H1 (cell line): ENCODE measurements at regions not wholly inside any gene's neighbourhood (a gene's known extent, or its start where the extent isn't known, plus 50 kb on each side); places are given as distances from the start of the nearest gene placed in this dataset.

Source experiments
- CTCF ChIA-PET: fragments of 300-600 bp; sonication (Branson Sonifier 250); formaldehyde crosslinking; loops from one replicate; lab custom pipeline; 2021; ENCODE audit not compliant: partially characterized antibody; lab: Charles Lee
- POLR2A ChIA-PET: fragments of 300-600 bp; sonication (Branson Sonifier 250); formaldehyde crosslinking; loops from one replicate; lab custom pipeline; 2021; ENCODE audit warnings: inconsistent platforms; ENCODE audit not compliant: partially characterized antibody; lab: Charles Lee
- DNase-seq, 2 experiments: peaks; one replicate each; pipeline versions ENCODE4 v3.0.0 to v3.0.0-alpha.2; 2010 to 2022; ENCODE audit warnings: low spot score in 2 of 2, low read depth in 1 of 2, mixed read lengths in 1 of 2
- FAIRE-seq: peaks from 2 replicates; lab custom pipeline; 2011; peaks lifted over from hg19 to GRCh38; lab: Jason Lieb, UNC
- H2AFZ ChIP-seq: 2 replicates; pipeline ENCODE4 v1.8.1; 2012; ENCODE audit warnings: low read length, inconsistent platforms
- H2AK5ac ChIP-seq: 2 replicates; pipeline ENCODE4 v1.6.1; 2013; ENCODE audit warnings: low read depth, low read length
- H2BK120ac ChIP-seq: replicated peaks from 2 replicates; pipeline ENCODE3; 2013; ENCODE audit warnings: low read depth, low read length, inconsistent platforms
- H2BK12ac ChIP-seq: 2 replicates; pipeline ENCODE4 v1.6.1; 2013; ENCODE audit warnings: low read depth, low read length
- H2BK15ac ChIP-seq: 2 replicates; pipeline ENCODE4 v1.6.1; 2013; ENCODE audit warnings: low read length
- H2BK20ac ChIP-seq: 2 replicates; pipeline ENCODE4 v1.6.1; 2013; ENCODE audit warnings: low read length
- H2BK5ac ChIP-seq: 2 replicates; pipeline ENCODE4 v1.6.1; 2013; ENCODE audit warnings: low read depth, low read length
- H3K14ac ChIP-seq: 2 replicates; pipeline ENCODE4 v1.6.1; 2013; ENCODE audit warnings: inconsistent platforms; ENCODE audit not compliant: insufficient read length
- H3K18ac ChIP-seq: 2 replicates; pipeline ENCODE4 v1.6.1; 2013; ENCODE audit warnings: low read length; ENCODE audit errors: extremely low read depth
- H3K23ac ChIP-seq: 2 replicates; pipeline ENCODE4 v1.6.1; 2013; ENCODE audit warnings: inconsistent platforms; ENCODE audit not compliant: insufficient read length
- H3K23me2 ChIP-seq: 2 replicates; pipeline ENCODE4 v1.6.1; 2013; ENCODE audit warnings: low read depth, low read length
- H3K27ac ChIP-seq: 2 replicates; pipeline ENCODE4 v1.6.1; 2011; ENCODE audit warnings: low read depth, low read length, inconsistent platforms
- H3K27me3 ChIP-seq, 4 experiments: replicated peaks in 1 of 4; 1 replicate in 1 of 4; 2 replicates in 3 of 4; pipeline versions ENCODE4 v1.6.1 to v1.8.1; 2011 to 2013; ENCODE audit warnings: low read length in 3 of 4, mild to moderate bottlenecking in 3 of 4, inconsistent platforms in 2 of 4, mixed read lengths in 2 of 4, moderate library complexity in 1 of 4; ENCODE audit not compliant: control insufficient read depth in 3 of 4, insufficient read depth in 3 of 4; ENCODE audit errors: extremely low read depth in 1 of 4
- H3K36me3 ChIP-seq, 4 experiments: 2 replicates each; pipeline versions ENCODE4 v1.6.1 to v1.8.1; 2011 to 2013; ENCODE audit warnings: mild to moderate bottlenecking in 4 of 4, low read length in 3 of 4, moderate library complexity in 2 of 4, control low read depth in 1 of 4, inconsistent platforms in 1 of 4; ENCODE audit not compliant: insufficient read depth in 4 of 4, control insufficient read depth in 2 of 4
- H3K4ac ChIP-seq: replicated peaks from 2 replicates; pipeline ENCODE3; 2013; ENCODE audit warnings: low read length, low read depth, mixed read lengths, inconsistent platforms; ENCODE audit not compliant: insufficient read length
- H3K4me1 ChIP-seq, 4 experiments: replicated peaks in 1 of 4; 1 replicate in 1 of 4; 2 replicates in 3 of 4; pipeline versions ENCODE4 v1.6.1 to v1.8.1; 2011 to 2013; ENCODE audit warnings: low read length in 3 of 4, inconsistent platforms in 2 of 4, mixed read lengths in 1 of 4; ENCODE audit not compliant: insufficient read depth in 4 of 4, control insufficient read depth in 3 of 4
- H3K4me2 ChIP-seq, 2 experiments: 2 replicates each; pipeline versions ENCODE4 v1.6.1 to v1.8.1; 2011 to 2013; ENCODE audit warnings: low read depth in 2 of 2, low read length in 2 of 2, control low read depth in 1 of 2, inconsistent platforms in 1 of 2, mild to moderate bottlenecking in 1 of 2; ENCODE audit not compliant: insufficient read depth in 1 of 2
- H3K4me3 ChIP-seq, 4 experiments: fragments of 200-600, 300-600 bp in 1 of 4; sonication (generic), shearing (Covaris generic), sonication (Bioruptor Twin) in 1 of 4; 2 replicates each; pipeline versions ENCODE4 v1.5.1 to v1.8.1; 2011 to 2016; ENCODE audit warnings: low read length in 4 of 4, low read depth in 3 of 4, control low read depth in 2 of 4, inconsistent platforms in 2 of 4, mild to moderate bottlenecking in 2 of 4, mixed read lengths in 1 of 4, moderate library complexity in 1 of 4; ENCODE audit not compliant: insufficient read depth in 2 of 4; ENCODE audit errors: extremely low read depth in 1 of 4
- H3K56ac ChIP-seq: replicated peaks from 2 replicates; pipeline ENCODE3; 2013; ENCODE audit warnings: low read depth, mild to moderate bottlenecking, mixed read lengths, low read length, inconsistent platforms; ENCODE audit not compliant: insufficient read length
- H3K79me1 ChIP-seq: 2 replicates; pipeline ENCODE4 v1.6.1; 2013; ENCODE audit warnings: low read depth, low read length, control low read depth
- H3K79me2 ChIP-seq, 2 experiments: 2 replicates each; pipeline versions ENCODE4 v1.6.1 to v1.8.1; 2012 to 2013; ENCODE audit warnings: low read length in 2 of 2, mild to moderate bottlenecking in 2 of 2, inconsistent platforms in 1 of 2; ENCODE audit not compliant: insufficient read depth in 2 of 2, control insufficient read depth in 1 of 2
- H3K9ac ChIP-seq, 4 experiments: replicated peaks in 1 of 4; 1 replicate in 1 of 4; 2 replicates in 3 of 4; pipeline versions ENCODE4 v1.6.1 to v1.8.1; 2011 to 2013; ENCODE audit warnings: low read depth in 3 of 4, low read length in 3 of 4, control low read depth in 2 of 4, mild to moderate bottlenecking in 2 of 4, moderate library complexity in 2 of 4, inconsistent platforms in 1 of 4; ENCODE audit errors: extremely low read depth in 1 of 4
- H3K9me3 ChIP-seq, 2 experiments: 2 replicates each; pipeline versions ENCODE4 v1.6.1 to v1.8.1; 2012 to 2013; ENCODE audit warnings: mild to moderate bottlenecking in 2 of 2, moderate library complexity in 2 of 2, control low read depth in 1 of 2, inconsistent platforms in 1 of 2, low read depth in 1 of 2, low read length in 1 of 2, mixed read lengths in 1 of 2; ENCODE audit not compliant: insufficient read depth in 2 of 2
- H4K20me1 ChIP-seq, 2 experiments: replicated peaks in 1 of 2; 2 replicates each; pipeline versions ENCODE3 to v1.8.1; 2011 to 2013; ENCODE audit warnings: inconsistent platforms in 2 of 2, low read length in 2 of 2, mild to moderate bottlenecking in 1 of 2; ENCODE audit not compliant: insufficient read depth in 2 of 2, control insufficient read depth in 1 of 2
- H4K5ac ChIP-seq: 2 replicates; pipeline ENCODE4 v1.6.1; 2013; ENCODE audit warnings: low read length, low read depth, mixed read lengths, inconsistent platforms; ENCODE audit not compliant: insufficient read length
- H4K8ac ChIP-seq: 2 replicates; pipeline ENCODE4 v1.8.0; 2013; ENCODE audit warnings: mild to moderate bottlenecking, moderate library complexity, low read length, inconsistent platforms; ENCODE audit not compliant: insufficient read depth; ENCODE audit errors: extremely low read depth
- H4K91ac ChIP-seq: replicated peaks from 2 replicates; pipeline ENCODE3; 2013; ENCODE audit warnings: low read length, mixed read lengths, inconsistent platforms; ENCODE audit not compliant: insufficient read length
- BRCA1 ChIP-seq: IDR thresholded peaks from 2 replicates; pipeline ENCODE4 v1.6.1; 2012; ENCODE audit warnings: low read depth, low read length, improper control_type of control experiment
- CEBPB ChIP-seq: IDR thresholded peaks from 2 replicates; pipeline ENCODE4 v1.6.1; 2012; ENCODE audit warnings: low read depth, low read length
- CTBP2 ChIP-seq: IDR thresholded peaks from 2 replicates; pipeline ENCODE4 v1.7.0; 2011; ENCODE audit warnings: borderline replicate concordance, mild to moderate bottlenecking, moderate library complexity, mixed read lengths, low read length; ENCODE audit not compliant: insufficient read depth, insufficient read length
- EP300 ChIP-seq, 2 experiments: IDR thresholded peaks; 1 replicate in 1 of 2; 2 replicates in 1 of 2; pipeline ENCODE4 v1.6.1; 2011 to 2012; ENCODE audit warnings: low read depth in 2 of 2, low read length in 2 of 2, mild to moderate bottlenecking in 2 of 2, borderline replicate concordance in 1 of 2, inconsistent platforms in 1 of 2, moderate library complexity in 1 of 2
- HDAC6 ChIP-seq: IDR thresholded peaks from one replicate; pipeline ENCODE4 v1.7.1; 2012; ENCODE audit warnings: low read depth, mild to moderate bottlenecking, inconsistent platforms, low read length, moderate library complexity
- KDM5A ChIP-seq: fragments of 200-600 bp; IDR thresholded peaks from 2 replicates; pipeline ENCODE4 v1.7.1; 2012; ENCODE audit warnings: mild to moderate bottlenecking, low read length, inconsistent platforms, mixed read lengths
- PHF8 ChIP-seq: fragments of 200-600 bp; sonication (generic); conservative IDR thresholded peaks from 2 replicates; pipeline ENCODE4 v1.7.1; 2012; ENCODE audit warnings: low read depth, mild to moderate bottlenecking, inconsistent platforms, low read length, moderate library complexity
- POU5F1 ChIP-seq: IDR thresholded peaks from 2 replicates; pipeline ENCODE4 v1.6.1; 2011; ENCODE audit warnings: low read depth, mild to moderate bottlenecking, low read length, moderate library complexity
- RBBP5 ChIP-seq: IDR thresholded peaks from 2 replicates; pipeline ENCODE4 v1.7.1; 2012; ENCODE audit warnings: low read depth, mild to moderate bottlenecking, inconsistent platforms, low read length, moderate library complexity, borderline replicate concordance
- SIRT6 ChIP-seq: IDR thresholded peaks from one replicate; pipeline ENCODE4 v1.7.1; 2012; ENCODE audit warnings: low read length, inconsistent platforms
- SP4 ChIP-seq: IDR thresholded peaks from 2 replicates; pipeline ENCODE4 v1.6.1; 2012; ENCODE audit warnings: low read length, inconsistent platforms
- SRF ChIP-seq: IDR thresholded peaks from 2 replicates; pipeline ENCODE4 v1.6.1; 2011; ENCODE audit warnings: mild to moderate bottlenecking, low read depth, low read length, moderate library complexity
- TCF12 ChIP-seq: IDR thresholded peaks from 2 replicates; pipeline ENCODE4 v1.6.1; 2011; ENCODE audit warnings: low read depth, mild to moderate bottlenecking, low read length
- WGBS, 2 experiments: shearing (Covaris generic) in 1 of 2; methylation state at CpG; one replicate each; pipeline versions ENCODE4 v1.1.6 to v1.1.7; 2013 to 2015; ENCODE audit warnings: low lambda C conversion rate in 2 of 2, mixed read lengths in 2 of 2, inconsistent platforms in 1 of 2, low coverage in 1 of 2, missing lambda C conversion rate in 1 of 2; ENCODE audit not compliant: insufficient replicate concordance in 2 of 2, insufficient coverage in 1 of 2, insufficient read length in 1 of 2; ENCODE audit errors: extremely low coverage in 1 of 2, missing lambda C conversion rate in 1 of 2; 5-methylcytosine and 5-hydroxymethylcytosine counted together
- TF ChIP-seq, protein P1 (sequence below): IDR thresholded peaks from 2 replicates; pipeline ENCODE4 v1.6.1; 2012; ENCODE audit warnings: low read length, inconsistent platforms

GRCh38 chr21:38115870-38116269 lies 140.9 kb upstream of the KCNJ15 start:
- Histone ChIP-seq H3K56ac (no peak overlapping the region), H2BK20ac (no peak overlapping the region), H3K9me3 (peaks cover 0 to 3% of the 10 kb centered on the region in 2 experiments; a peak in 1 of 4 replicates), H4K91ac (no peak overlapping the region), H3K4me3 (no peak overlapping the region), H4K8ac (no peak overlapping the region), H3K79me1 (no peaks in the 10 kb centered on the region), H3K4ac (no peak overlapping the region), H2AFZ (no peak overlapping the region), H3K18ac (no peak overlapping the region), H2AK5ac (no peak overlapping the region), H4K20me1 (peaks cover 0 to under 1% of the 10 kb centered on the region in 2 experiments), H3K23ac (no peak overlapping the region), H3K4me2 (no peak overlapping the region), H2BK15ac (no peak overlapping the region), H3K23me2 (no peaks in the 10 kb centered on the region; the same call in 1 of the 2 replicates), H3K79me2 (no peaks in the 10 kb centered on the region), H3K9ac (no peak overlapping the region), H3K4me1 (no peaks in the 10 kb centered on the region), H4K5ac (no peak overlapping the region), H3K14ac (no peak overlapping the region), H3K27ac (no peak overlapping the region), H2BK120ac (no peak overlapping the region), H3K36me3 (no peaks in the 10 kb centered on the region), H2BK12ac (no peak overlapping the region), H2BK5ac (no peak overlapping the region), H3K27me3 (no peaks in the 10 kb centered on the region)
- DNase-seq (no peak), FAIRE-seq (no peak)
- ChIA-PET POLR2A (no interaction called here), CTCF (no interaction called here)
- 88% methylated on average over 3 of the region's 3 CpGs; no CpG with 5 or more reads in 1 of the 2 experiments for WGBS, 2 experiments
- no peak for TF ChIP-seq SIRT6
- TF ChIP-seq SP4, result no peak
- TF ChIP-seq HDAC6, result no peak
- TF ChIP-seq, protein P1, sequence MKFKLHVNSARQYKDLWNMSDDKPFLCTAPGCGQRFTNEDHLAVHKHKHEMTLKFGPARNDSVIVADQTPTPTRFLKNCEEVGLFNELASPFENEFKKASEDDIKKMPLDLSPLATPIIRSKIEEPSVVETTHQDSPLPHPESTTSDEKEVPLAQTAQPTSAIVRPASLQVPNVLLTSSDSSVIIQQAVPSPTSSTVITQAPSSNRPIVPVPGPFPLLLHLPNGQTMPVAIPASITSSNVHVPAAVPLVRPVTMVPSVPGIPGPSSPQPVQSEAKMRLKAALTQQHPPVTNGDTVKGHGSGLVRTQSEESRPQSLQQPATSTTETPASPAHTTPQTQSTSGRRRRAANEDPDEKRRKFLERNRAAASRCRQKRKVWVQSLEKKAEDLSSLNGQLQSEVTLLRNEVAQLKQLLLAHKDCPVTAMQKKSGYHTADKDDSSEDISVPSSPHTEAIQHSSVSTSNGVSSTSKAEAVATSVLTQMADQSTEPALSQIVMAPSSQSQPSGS, result no peak
- TF ChIP-seq PHF8, result no peak
- no peak for TF ChIP-seq POU5F1
- no peak for TF ChIP-seq RBBP5
- TF ChIP-seq EP300 (IDR thresholded peaks at IDR 0.05; ENCODE audit: borderline replicate concordance in 1 of 2, low read depth in 2 of 2, low read length in 2 of 2), result no peak
- TF ChIP-seq CEBPB, result no peak
- no peak for TF ChIP-seq BRCA1
- no peak for TF ChIP-seq KDM5A
- no peak for TF ChIP-seq TCF12
- TF ChIP-seq SRF, result no peak
- TF ChIP-seq CTBP2, result no peak
